Smooth muscle cell (in vitro differentiated cells): ENCODE measurements at regions not wholly inside any gene's neighbourhood (a gene's known extent, or its start where the extent isn't known, plus 50 kb on each side); places are given as distances from the start of the nearest gene placed in this dataset.

Experiments used
- DNase-seq: peaks from one replicate; lab custom pipeline; 2025; ENCODE audit not compliant: unreplicated experiment; lab: John Stamatoyannopoulos, UW
- H2AFZ ChIP-seq: fragments of 200-600 bp; sonication (generic); 2 replicates; pipeline ENCODE4 v1.6.0; 2016; ENCODE audit warnings: antibody characterized with exemption, low read depth, mild to moderate bottlenecking
- H3F3A ChIP-seq: fragments of 200-600 bp; sonication (generic); 2 replicates; pipeline ENCODE4 v1.6.0; 2017; ENCODE audit warnings: antibody characterized with exemption, low read depth
- H3K27ac ChIP-seq: fragments of 200-600 bp; sonication (generic); 2 replicates; pipeline ENCODE4 v1.5.1; 2016; ENCODE audit warnings: low read depth, mild to moderate bottlenecking
- H3K27me3 ChIP-seq: fragments of 200-600 bp; sonication (generic); 2 replicates; pipeline ENCODE4 v1.6.1; 2016; ENCODE audit warnings: low read depth, mild to moderate bottlenecking
- H3K36me3 ChIP-seq: fragments of 200-600 bp; sonication (generic); 2 replicates; pipeline ENCODE4 v1.5.1; 2016; ENCODE audit warnings: low read depth
- H3K4me1 ChIP-seq: fragments of 200-600 bp; sonication (generic); 2 replicates; pipeline ENCODE4 v1.5.1; 2016; ENCODE audit warnings: low read depth
- H3K4me2 ChIP-seq: fragments of 200-600 bp; sonication (generic); 2 replicates; pipeline ENCODE4 v1.6.0; 2016; ENCODE audit warnings: mild to moderate bottlenecking
- H3K4me3 ChIP-seq: fragments of 200-600 bp; sonication (generic); 2 replicates; pipeline ENCODE4 v1.5.1; 2016; ENCODE audit warnings: mild to moderate bottlenecking
- H3K79me2 ChIP-seq: fragments of 200-600 bp; sonication (generic); 2 replicates; pipeline ENCODE4 v1.6.0; 2016; ENCODE audit warnings: low read depth, mild to moderate bottlenecking
- H3K9ac ChIP-seq: fragments of 200-600 bp; sonication (generic); 2 replicates; pipeline ENCODE4 v1.6.0; 2016; ENCODE audit warnings: low read depth
- H3K9me3 ChIP-seq: fragments of 200-600 bp; sonication (generic); replicated peaks from 2 replicates; pipeline ENCODE4 v1.5.1; 2016; ENCODE audit warnings: low read depth
- H4K20me1 ChIP-seq: fragments of 200-600 bp; sonication (generic); 2 replicates; pipeline ENCODE4 v1.6.0; 2016; ENCODE audit warnings: low read depth
- CTCF ChIP-seq: fragments of 200-600 bp; sonication (generic); IDR thresholded peaks from 2 replicates; pipeline ENCODE4 v1.5.1; 2017; ENCODE audit warnings: borderline replicate concordance, mild to moderate bottlenecking, antibody characterized with exemption; ENCODE audit not compliant: insufficient read depth, poor library complexity, severe bottlenecking
- WGBS: methylation state at CpG from one replicate; pipeline ENCODE4 v1.1.7; 2016; ENCODE audit warnings: low lambda C conversion rate; 5-methylcytosine and 5-hydroxymethylcytosine counted together

- Histone ChIP-seq H3K79me2 (no peaks in the 10 kb centered on the region), H3K9ac (no peak overlapping the region), H3F3A (no peaks in the 10 kb centered on the region), H3K36me3 (no peaks in the 10 kb centered on the region), H3K27me3 (no peaks in the 10 kb centered on the region), H2AFZ (no peak overlapping the region), H3K4me2 (no peak overlapping the region), H3K4me1 (peaks cover 3% of the 10 kb centered on the region), H4K20me1 (no peaks in the 10 kb centered on the region), H3K27ac (no peak overlapping the region), H3K9me3 (no peaks in the 10 kb centered on the region), H3K4me3 (no peak overlapping the region)
- DNase-seq = no peak
- TF ChIP-seq CTCF = no peak
- 77% methylated on average over 5 of the region's 5 CpGs for WGBS
Measured at GRCh38 chr5:142378737-142379634, 54.2 kb upstream of the SPRY4 start.

GRCh38 chr5:142375944-142376411, 51.2 kb upstream of the SPRY4 start:
- no peak for DNase-seq
- H3K4me1 ChIP-seq = no peaks in the 10 kb centered on the region
- H3K36me3 ChIP-seq = no peaks in the 10 kb centered on the region
- no peak overlapping the region for H3K9ac ChIP-seq
- no peak for TF ChIP-seq CTCF
- H3K79me2 ChIP-seq = no peaks in the 10 kb centered on the region
- no peaks in the 10 kb centered on the region for H3K27me3 ChIP-seq
- no peaks in the 10 kb centered on the region for H4K20me1 ChIP-seq
- no peaks in the 10 kb centered on the region for H3F3A ChIP-seq
- no peaks in the 10 kb centered on the region for H3K9me3 ChIP-seq
- H2AFZ ChIP-seq = no peak overlapping the region
- H3K4me3 ChIP-seq = no peak overlapping the region
- H3K27ac ChIP-seq = no peak overlapping the region
- 47% methylated on average over 8 of the region's 8 CpGs for WGBS
- H3K4me2 ChIP-seq = no peak overlapping the region
